ENCODE measurements at regions not wholly inside any gene's neighbourhood (a gene's known extent, or its start where the extent isn't known, plus 50 kb on each side); places are given as distances from the start of the nearest gene placed in this dataset.

GRCh38 chr6:14455876-14456648 is 338.5 kb downstream of the CD83 start:
- no peak for DNase-seq (ENCODE audit: low spot score)

- DNase-seq (ENCODE audit: low spot score), result no peak
Measured at GRCh38 chr6:14456941-14457340, 339.4 kb downstream of the CD83 start.

GRCh38 chr6:14458669-14459266 is 341.2 kb downstream of the CD83 start:
- peak; percentile 45 for DNase-seq (ENCODE audit: low spot score)

GRCh38 chr6:14459315-14459714 is 341.7 kb downstream of the CD83 start:
- DNase-seq (ENCODE audit: low spot score), result no peak

GRCh38 chr6:14460556-14460955 is 343.0 kb downstream of the CD83 start:
- DNase-seq (ENCODE audit: low spot score), result no peak

- no peak for DNase-seq (ENCODE audit: low spot score)
Measured at GRCh38 chr6:14462135-14462534, 344.6 kb downstream of the CD83 start.

GRCh38 chr6:14462566-14462965 is 345.0 kb downstream of the CD83 start:
- no peak for DNase-seq (ENCODE audit: low spot score)

- DNase-seq (ENCODE audit: low spot score), result no peak
Measured at GRCh38 chr6:14463110-14463509, 345.5 kb downstream of the CD83 start.

- no peak for DNase-seq (ENCODE audit: low spot score)
Measured at GRCh38 chr6:14464055-14464454, 346.5 kb downstream of the CD83 start.

GRCh38 chr6:14464716-14465115 is 347.1 kb downstream of the CD83 start:
- DNase-seq (ENCODE audit: low spot score), result no peak

GRCh38 chr6:14466278-14466677 is 348.7 kb downstream of the CD83 start:
- no peak for DNase-seq (ENCODE audit: low spot score)

- DNase-seq (ENCODE audit: low spot score), result no peak
Measured at GRCh38 chr6:14467591-14467990, 350.0 kb downstream of the CD83 start.

GRCh38 chr6:14468647-14469321 is 351.2 kb downstream of the CD83 start:
- no peak for DNase-seq (ENCODE audit: low spot score)

GRCh38 chr6:14470101-14470500 is 352.5 kb downstream of the CD83 start:
- no peak for DNase-seq (ENCODE audit: low spot score)

- DNase-seq (ENCODE audit: low spot score), result no peak
Measured at GRCh38 chr6:14470671-14471070, 353.1 kb downstream of the CD83 start.

GRCh38 chr6:14472255-14472985 is 354.8 kb downstream of the CD83 start:
- no peak for DNase-seq (ENCODE audit: low spot score)

GRCh38 chr6:14472986-14473337 is 355.4 kb downstream of the CD83 start:
- no peak for DNase-seq (ENCODE audit: low spot score)

GRCh38 chr6:14474816-14475215 is 357.2 kb downstream of the CD83 start:
- DNase-seq (ENCODE audit: low spot score), result no peak

GRCh38 chr6:14475306-14475705 is 357.7 kb downstream of the CD83 start:
- DNase-seq (ENCODE audit: low spot score), result no peak

GRCh38 chr6:14476793-14477531 is 359.4 kb downstream of the CD83 start:
- peak; percentile 69 for DNase-seq (ENCODE audit: low spot score)

- no peak for DNase-seq (ENCODE audit: low spot score)
Measured at GRCh38 chr6:14477559-14477958, 360.0 kb downstream of the CD83 start.
